H9 (cell line): ENCODE measurements at regions not wholly inside any gene's neighbourhood (a gene's known extent, or its start where the extent isn't known, plus 50 kb on each side); places are given as distances from the start of the nearest gene placed in this dataset.

ENCODE experiments used
- DNase-seq: peaks from one replicate; pipeline ENCODE4 v3.0.0-alpha.2; 2017
- H2AFZ ChIP-seq: one replicate; pipeline ENCODE4 v1.6.1; 2013; ENCODE audit warnings: mild to moderate bottlenecking, low read length, control low read depth, moderate library complexity
- H2AK5ac ChIP-seq: 2 replicates; pipeline ENCODE4 v1.6.1; 2013; ENCODE audit warnings: low read length, control low read depth, mixed read lengths; ENCODE audit not compliant: insufficient read length
- H2BK120ac ChIP-seq: one replicate; pipeline ENCODE4 v1.6.1; 2013; ENCODE audit warnings: low read depth, mild to moderate bottlenecking, low read length, control low read depth, inconsistent platforms; ENCODE audit not compliant: poor library complexity, severe bottlenecking
- H2BK12ac ChIP-seq: 2 replicates; pipeline ENCODE4 v1.6.1; 2013; ENCODE audit warnings: low read length, control low read depth, mixed read lengths, low read depth; ENCODE audit not compliant: insufficient read length
- H2BK15ac ChIP-seq: 2 replicates; pipeline ENCODE4 v1.6.1; 2013; ENCODE audit warnings: low read depth, low read length, control low read depth
- H2BK20ac ChIP-seq: one replicate; pipeline ENCODE4 v1.6.1; 2013; ENCODE audit warnings: low read depth, mild to moderate bottlenecking, low read length, control low read depth, inconsistent platforms; ENCODE audit not compliant: poor library complexity, severe bottlenecking
- H2BK5ac ChIP-seq: 2 replicates; pipeline ENCODE4 v1.6.1; 2013; ENCODE audit warnings: low read length, control low read depth, mixed read lengths; ENCODE audit not compliant: insufficient read length
- H3K14ac ChIP-seq: 2 replicates; pipeline ENCODE4 v1.6.1; 2013; ENCODE audit warnings: low read length, control low read depth; ENCODE audit not compliant: insufficient read depth
- H3K18ac ChIP-seq: 2 replicates; pipeline ENCODE4 v1.6.1; 2013; ENCODE audit warnings: low read depth, mild to moderate bottlenecking, mixed read lengths, low read length, control low read depth; ENCODE audit not compliant: insufficient read length
- H3K23ac ChIP-seq: 2 replicates; pipeline ENCODE4 v1.6.1; 2013; ENCODE audit warnings: low read length, control low read depth, mixed read lengths, low read depth; ENCODE audit not compliant: insufficient read length
- H3K23me2 ChIP-seq: 2 replicates; pipeline ENCODE4 v1.6.1; 2013; ENCODE audit warnings: low read depth, mild to moderate bottlenecking, mixed read lengths, low read length, control low read depth; ENCODE audit not compliant: insufficient read length, poor library complexity, severe bottlenecking
- H3K27ac ChIP-seq: 2 replicates; pipeline ENCODE4 v1.5.1; 2013; ENCODE audit warnings: low read length, control low read depth, mixed read lengths, low read depth; ENCODE audit not compliant: insufficient read length
- H3K27me3 ChIP-seq: 2 replicates; pipeline ENCODE4 v1.6.1; 2013; ENCODE audit warnings: low read length, control low read depth, inconsistent platforms; ENCODE audit not compliant: insufficient read depth
- H3K4ac ChIP-seq: 2 replicates; pipeline ENCODE4 v1.6.1; 2013; ENCODE audit warnings: low read depth, mild to moderate bottlenecking, control low read depth, inconsistent platforms, low read length, moderate library complexity
- H3K4me1 ChIP-seq: 2 replicates; pipeline ENCODE4 v1.6.1; 2013; ENCODE audit warnings: low read length, control low read depth, inconsistent platforms; ENCODE audit not compliant: insufficient read depth
- H3K4me2 ChIP-seq: 2 replicates; pipeline ENCODE4 v1.6.1; 2013; ENCODE audit warnings: low read length, control low read depth, mixed read lengths; ENCODE audit not compliant: insufficient read length, insufficient read depth
- H3K56ac ChIP-seq: 2 replicates; pipeline ENCODE4 v1.6.1; 2013; ENCODE audit warnings: low read depth, mild to moderate bottlenecking, mixed read lengths, low read length, control low read depth; ENCODE audit not compliant: insufficient read length
- H3K79me1 ChIP-seq: 2 replicates; pipeline ENCODE4 v1.6.1; 2013; ENCODE audit warnings: low read depth, mild to moderate bottlenecking, moderate library complexity, low read length, control low read depth, inconsistent platforms; ENCODE audit not compliant: insufficient read depth, poor library complexity, severe bottlenecking
- H3K79me2 ChIP-seq: 2 replicates; pipeline ENCODE4 v1.6.1; 2013; ENCODE audit warnings: low read length, control low read depth, inconsistent platforms; ENCODE audit not compliant: insufficient read depth
- H3K9ac ChIP-seq: 2 replicates; pipeline ENCODE4 v1.6.1; 2013; ENCODE audit warnings: low read length, control low read depth, mixed read lengths; ENCODE audit not compliant: insufficient read length; ENCODE audit errors: extremely low read depth
- H3K9me3 ChIP-seq: one replicate; pipeline ENCODE4 v1.6.1; 2013; ENCODE audit warnings: low read depth, low read length, inconsistent platforms; ENCODE audit not compliant: control insufficient read depth
- H3T11ph ChIP-seq: one replicate; pipeline ENCODE4 v1.6.1; 2013; ENCODE audit warnings: mild to moderate bottlenecking, low read length, control low read depth, inconsistent platforms
- H4K20me1 ChIP-seq: one replicate; pipeline ENCODE4 v1.6.1; 2013; ENCODE audit not compliant: control insufficient read depth, insufficient read length, insufficient read depth
- H4K5ac ChIP-seq: 2 replicates; pipeline ENCODE4 v1.6.1; 2013; ENCODE audit warnings: low read depth, mild to moderate bottlenecking, mixed read lengths, low read length, control low read depth; ENCODE audit not compliant: insufficient read length
- H4K8ac ChIP-seq: replicated peaks from 2 replicates; pipeline ENCODE4 v1.6.1; 2013; ENCODE audit warnings: low read length, control low read depth, mixed read lengths, low read depth; ENCODE audit not compliant: insufficient read length
- H4K91ac ChIP-seq: 2 replicates; pipeline ENCODE4 v1.6.1; 2013; ENCODE audit warnings: low read depth, mild to moderate bottlenecking, moderate library complexity, mixed read lengths, low read length, control low read depth; ENCODE audit not compliant: insufficient read length
- H3K27ac Mint-ChIP-seq, 3 experiments: 2 replicates in 2 of 3; 3 replicates in 1 of 3; pipeline ENCODE4 v1.8.0; 2020 to 2021; ENCODE audit warnings: mixed read lengths in 3 of 3, mild to moderate bottlenecking in 1 of 3, moderate library complexity in 1 of 3
- H3K27me3 Mint-ChIP-seq: 2 replicates; pipeline ENCODE4 v1.8.0; 2021; ENCODE audit warnings: low read depth, mild to moderate bottlenecking, moderate library complexity, mixed read lengths
- H3K36me3 Mint-ChIP-seq, 3 experiments: 2 replicates in 2 of 3; 3 replicates in 1 of 3; pipeline ENCODE4 v1.8.0; 2020 to 2021; ENCODE audit warnings: low read depth in 3 of 3, mixed read lengths in 3 of 3; ENCODE audit not compliant: insufficient read depth in 1 of 3
- H3K4me1 Mint-ChIP-seq, 2 experiments: 2 replicates each; pipeline ENCODE4 v1.8.0; 2020; ENCODE audit warnings: mixed read lengths in 2 of 2
- H3K4me3 Mint-ChIP-seq, 2 experiments: 2 replicates in 1 of 2; 3 replicates in 1 of 2; pipeline ENCODE4 v1.8.0; 2020 to 2021; ENCODE audit warnings: mild to moderate bottlenecking in 2 of 2, mixed read lengths in 2 of 2, moderate library complexity in 1 of 2
- H3K9me3 Mint-ChIP-seq, 2 experiments: 2 replicates in 1 of 2; 3 replicates in 1 of 2; pipeline ENCODE4 v1.8.0; 2020; ENCODE audit warnings: mild to moderate bottlenecking in 2 of 2, mixed read lengths in 2 of 2, moderate library complexity in 1 of 2
- WGBS: extraction: QIAGEN DNeasy Blood & Tissue Kit; methylation state at CpG from one replicate; pipeline ENCODE4 v1.1.7; 2013; ENCODE audit warnings: missing lambda C conversion rate, low lambda C conversion rate, mixed read lengths; ENCODE audit not compliant: insufficient read length; ENCODE audit errors: extremely low coverage; 5-methylcytosine and 5-hydroxymethylcytosine counted together
- TF ChIP-seq, protein P1 (sequence below): fragments of 200-600 bp; sonication (generic); conservative IDR thresholded peaks from 3 replicates; pipeline ENCODE4 v1.8.0; 2021; ENCODE audit warnings: antibody characterized with exemption, mild to moderate bottlenecking

DNA sequence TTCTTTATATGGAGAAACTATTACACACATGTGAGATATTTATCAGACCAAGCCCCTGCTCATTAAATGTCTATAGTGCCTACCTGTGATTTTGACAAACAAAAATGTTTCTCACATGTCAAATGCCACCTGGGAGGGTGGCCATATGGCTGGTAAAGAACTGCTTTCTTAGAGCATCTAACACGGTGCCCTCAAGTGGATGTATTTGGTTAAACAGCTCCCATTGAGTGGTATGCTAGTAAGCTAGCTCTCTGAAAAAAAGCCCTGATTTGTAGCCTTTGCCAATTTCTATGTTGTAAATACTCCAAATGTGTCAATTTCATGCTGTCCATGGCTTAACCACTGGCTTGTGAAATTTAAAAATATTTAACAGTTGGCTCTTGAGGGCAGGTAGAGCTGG, 94.6 kb downstream of the PMAIP1 start:
- no peaks in the 10 kb centered on the region for H4K20me1 ChIP-seq
- no CpG with 5 or more reads among the region's 1 CpG for WGBS
- H2BK120ac ChIP-seq, result no peak overlapping the region
- H3K27me3 ChIP-seq, result no peaks in the 10 kb centered on the region
- H3K23ac ChIP-seq, result no peak overlapping the region
- no peak overlapping the region for H3K4me2 ChIP-seq
- H3K18ac ChIP-seq, result no peak overlapping the region
- no peaks in the 10 kb centered on the region for H3K4me1 ChIP-seq
- no peaks in the 10 kb centered on the region for H3K79me2 ChIP-seq
- H2AK5ac ChIP-seq, result no peak overlapping the region
- H3K23me2 ChIP-seq, result no peaks in the 10 kb centered on the region
- Mint-ChIP-seq H3K4me3 (no peak overlapping the region), H3K36me3 (no peaks in the 10 kb centered on the region), H3K4me1 (no peaks in the 10 kb centered on the region), H3K9me3 (no peaks in the 10 kb centered on the region), H3K27ac (peak overlapping the region in 1 of 3 experiments; percentile 63; a peak in 1 of 7 replicates), H3K27me3 (peaks cover 3% of the 10 kb centered on the region; the same call in 1 of the 2 replicates)
- H2AFZ ChIP-seq, result no peak overlapping the region
- no peak overlapping the region for H3T11ph ChIP-seq
- no peak overlapping the region for H3K4ac ChIP-seq
- H4K91ac ChIP-seq, result no peak overlapping the region
- H2BK15ac ChIP-seq, result no peak overlapping the region
- H3K79me1 ChIP-seq, result no peaks in the 10 kb centered on the region
- no peak overlapping the region for H2BK5ac ChIP-seq
- TF ChIP-seq, protein P1, sequence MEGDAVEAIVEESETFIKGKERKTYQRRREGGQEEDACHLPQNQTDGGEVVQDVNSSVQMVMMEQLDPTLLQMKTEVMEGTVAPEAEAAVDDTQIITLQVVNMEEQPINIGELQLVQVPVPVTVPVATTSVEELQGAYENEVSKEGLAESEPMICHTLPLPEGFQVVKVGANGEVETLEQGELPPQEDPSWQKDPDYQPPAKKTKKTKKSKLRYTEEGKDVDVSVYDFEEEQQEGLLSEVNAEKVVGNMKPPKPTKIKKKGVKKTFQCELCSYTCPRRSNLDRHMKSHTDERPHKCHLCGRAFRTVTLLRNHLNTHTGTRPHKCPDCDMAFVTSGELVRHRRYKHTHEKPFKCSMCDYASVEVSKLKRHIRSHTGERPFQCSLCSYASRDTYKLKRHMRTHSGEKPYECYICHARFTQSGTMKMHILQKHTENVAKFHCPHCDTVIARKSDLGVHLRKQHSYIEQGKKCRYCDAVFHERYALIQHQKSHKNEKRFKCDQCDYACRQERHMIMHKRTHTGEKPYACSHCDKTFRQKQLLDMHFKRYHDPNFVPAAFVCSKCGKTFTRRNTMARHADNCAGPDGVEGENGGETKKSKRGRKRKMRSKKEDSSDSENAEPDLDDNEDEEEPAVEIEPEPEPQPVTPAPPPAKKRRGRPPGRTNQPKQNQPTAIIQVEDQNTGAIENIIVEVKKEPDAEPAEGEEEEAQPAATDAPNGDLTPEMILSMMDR, result peak; percentile 61
- H2BK20ac ChIP-seq, result no peak overlapping the region
- H3K9me3 ChIP-seq, result no peaks in the 10 kb centered on the region
- no peak overlapping the region for H3K14ac ChIP-seq
- H3K9ac ChIP-seq, result no peak overlapping the region
- H3K27ac ChIP-seq, result no peak overlapping the region
- H4K8ac ChIP-seq, result no peak overlapping the region
- DNase-seq, result no peak
- H3K56ac ChIP-seq, result no peak overlapping the region
- H2BK12ac ChIP-seq, result no peak overlapping the region
- H4K5ac ChIP-seq, result no peak overlapping the region
